Common myeloid progenitor, CD34-positive (primary cell): ENCODE measurements at regions not wholly inside any gene's neighbourhood (a gene's known extent, or its start where the extent isn't known, plus 50 kb on each side); places are given as distances from the start of the nearest gene placed in this dataset.

Source experiments
- CTCF ChIA-PET: fragments of 350-600 bp; sonication (Branson Sonifier 250); formaldehyde crosslinking; loops from one replicate; lab custom pipeline; 2021; ENCODE audit warnings: antibody characterized with exemption; lab: Charles Lee
- POLR2A ChIA-PET: fragments of 350-600 bp; sonication (Branson Sonifier 250); formaldehyde crosslinking; loops from one replicate; lab custom pipeline; 2021; ENCODE audit warnings: antibody characterized with exemption; lab: Charles Lee
- DNase-seq, 3 donors: peaks; one replicate each; pipeline versions ENCODE4 v3.0.0 to v3.0.0-alpha.2; 2013
- H3K27ac ChIP-seq, 2 experiments: 1 replicate in 1 of 2; 2 replicates in 1 of 2; pipeline ENCODE4 v1.7.0; 2013; ENCODE audit warnings: inconsistent platforms in 2 of 2, low read length in 2 of 2, mild to moderate bottlenecking in 2 of 2, low read depth in 1 of 2, moderate library complexity in 1 of 2; ENCODE audit not compliant: severe bottlenecking in 2 of 2, insufficient read depth in 1 of 2, poor library complexity in 1 of 2
- H3K27me3 ChIP-seq, 5 experiments: replicated peaks in 2 of 5; 1 replicate in 3 of 5; 2 replicates in 2 of 5; pipeline versions ENCODE4 v1.6.1 to v1.7.0; 2013; ENCODE audit warnings: low read length in 4 of 5, mild to moderate bottlenecking in 2 of 5, moderate library complexity in 2 of 5, inconsistent platforms in 1 of 5; ENCODE audit not compliant: insufficient read depth in 5 of 5, control insufficient read depth in 4 of 5
- H3K36me3 ChIP-seq, 4 experiments: 1 replicate in 2 of 4; 2 replicates in 2 of 4; pipeline versions ENCODE4 v1.6.1 to v1.7.0; 2013; ENCODE audit warnings: low read length in 3 of 4, control low read depth in 1 of 4, mild to moderate bottlenecking in 1 of 4; ENCODE audit not compliant: control insufficient read depth in 4 of 4, insufficient read depth in 4 of 4
- H3K4me1 ChIP-seq, 4 experiments: 1 replicate in 3 of 4; 2 replicates in 1 of 4; pipeline versions ENCODE4 v1.6.1 to v1.7.1; 2013; ENCODE audit warnings: low read length in 3 of 4, mild to moderate bottlenecking in 3 of 4, control low read depth in 1 of 4, inconsistent platforms in 1 of 4, moderate library complexity in 1 of 4; ENCODE audit not compliant: control insufficient read depth in 4 of 4, insufficient read depth in 4 of 4; ENCODE audit errors: control extremely low read depth in 1 of 4
- H3K4me3 ChIP-seq, 7 experiments: 1 replicate in 4 of 7; 2 replicates in 3 of 7; pipeline versions ENCODE4 v1.5.1 to v1.7.0; 2013; ENCODE audit warnings: mild to moderate bottlenecking in 7 of 7, low read length in 6 of 7, moderate library complexity in 6 of 7, inconsistent platforms in 2 of 7, low read depth in 2 of 7, control low read depth in 1 of 7; ENCODE audit not compliant: insufficient read depth in 4 of 7, control insufficient read depth in 1 of 7; ENCODE audit errors: extremely low read depth in 1 of 7
- H3K9me3 ChIP-seq, 5 experiments: 1 replicate in 4 of 5; 2 replicates in 1 of 5; pipeline versions ENCODE4 v1.6.1 to v1.7.1; 2013; ENCODE audit warnings: low read length in 4 of 5, mild to moderate bottlenecking in 2 of 5, inconsistent platforms in 1 of 5, low read depth in 1 of 5, moderate library complexity in 1 of 5; ENCODE audit not compliant: control insufficient read depth in 4 of 5, insufficient read depth in 2 of 5; ENCODE audit errors: control extremely low read depth in 1 of 5
- WGBS: methylation state at CpG from one replicate; pipeline ENCODE4 v1.1.5; 2013; ENCODE audit not compliant: insufficient coverage; 5-methylcytosine and 5-hydroxymethylcytosine counted together

DNA sequence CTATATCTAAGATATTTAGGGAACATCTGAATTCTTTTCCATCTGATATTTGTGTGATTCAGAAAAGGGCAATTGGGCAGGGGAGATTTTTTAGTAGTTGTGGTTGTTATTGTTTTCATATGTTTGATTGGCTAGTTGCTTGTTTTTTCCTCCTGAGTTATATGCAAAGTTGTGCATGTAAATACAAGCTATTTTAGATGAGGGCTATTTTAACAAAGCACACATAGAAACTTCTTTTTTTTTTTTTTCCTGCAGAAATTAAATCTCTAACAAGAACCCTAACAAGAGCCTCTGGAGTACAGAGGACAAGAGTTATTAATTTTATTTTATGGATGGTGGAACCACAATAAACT, 559.1 kb downstream of the CETN3 start:
- ChIA-PET POLR2A (interaction anchor here (0.6 kb wide), 1 partner anchor 852 kb away, joined by 4 read pairs; no protein-coding TSS in a partner anchor), CTCF (no interaction called here)
- no peak overlapping the region for H3K4me3 ChIP-seq
- H3K27me3 ChIP-seq = no peaks in the 10 kb centered on the region
- no peak overlapping the region for H3K27ac ChIP-seq
- DNase-seq = no peak
- H3K36me3 ChIP-seq = no peaks in the 10 kb centered on the region
- no peaks in the 10 kb centered on the region for H3K4me1 ChIP-seq
- H3K9me3 ChIP-seq = no peaks in the 10 kb centered on the region

- no peaks in the 10 kb centered on the region for H3K36me3 ChIP-seq
- no peaks in the 10 kb centered on the region for H3K9me3 ChIP-seq
- no peak overlapping the region for H3K4me3 ChIP-seq
- no peaks in the 10 kb centered on the region for H3K4me1 ChIP-seq
- WGBS = 100% methylated on average over 1 of the region's 1 CpG
- CTCF ChIA-PET = no interaction called here
- POLR2A ChIA-PET = interaction anchor here (0.6 kb wide), 1 partner anchor 851 kb away, joined by 4 read pairs; no protein-coding TSS in a partner anchor
- no peak overlapping the region for H3K27ac ChIP-seq
- no peaks in the 10 kb centered on the region for H3K27me3 ChIP-seq
- no peak for DNase-seq
Observed at GRCh38 chr5:89849830-89850512, 559.6 kb downstream of the CETN3 start.

- Histone ChIP-seq H3K27me3 (no peaks in the 10 kb centered on the region), H3K27ac (no peak overlapping the region), H3K4me3 (no peak overlapping the region), H3K4me1 (no peaks in the 10 kb centered on the region), H3K36me3 (no peaks in the 10 kb centered on the region), H3K9me3 (no peaks in the 10 kb centered on the region)
- WGBS = no CpG with 5 or more reads among the region's 4 CpGs
- DNase-seq = no peak
- POLR2A ChIA-PET = no interaction called here
- CTCF ChIA-PET = no interaction called here
Observed at GRCh38 chr5:89847743-89848142, 561.8 kb downstream of the CETN3 start.

DNA sequence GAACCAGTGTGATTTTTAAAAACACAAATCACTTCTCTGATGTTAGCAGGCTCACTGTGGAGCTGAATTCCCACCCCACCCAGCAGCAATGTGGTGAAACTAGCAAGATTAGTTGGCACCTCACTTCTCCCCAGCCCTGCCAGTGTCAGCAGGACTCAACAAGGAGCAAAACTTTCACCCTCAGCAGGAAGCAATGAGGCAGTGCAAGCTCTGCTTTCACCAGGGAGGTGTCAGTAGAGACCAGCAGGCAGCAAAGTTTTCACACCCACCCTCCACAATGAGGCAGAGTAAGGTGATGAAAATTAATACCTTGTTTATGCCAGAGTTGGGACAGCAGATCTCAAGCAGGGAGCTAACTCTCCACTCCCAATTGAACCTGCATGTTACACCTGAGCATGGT, 565.0 kb downstream of the CETN3 start:
- ChIA-PET POLR2A (no interaction called here), CTCF (no interaction called here)
- H3K9me3 ChIP-seq = no peaks in the 10 kb centered on the region

GRCh38 chr5:89842531-89842930, 567.0 kb downstream of the CETN3 start:
- Histone ChIP-seq H3K4me3 (no peak overlapping the region), H3K36me3 (no peaks in the 10 kb centered on the region), H3K9me3 (no peaks in the 10 kb centered on the region), H3K4me1 (no peaks in the 10 kb centered on the region), H3K27me3 (no peaks in the 10 kb centered on the region), H3K27ac (no peak overlapping the region)
- CTCF ChIA-PET = no interaction called here
- DNase-seq = no peak
- no CpG with 5 or more reads among the region's 1 CpG for WGBS
- POLR2A ChIA-PET = no interaction called here

More for the DNA sequence above, 565.0 kb downstream of the CETN3 start:
- H3K4me3 ChIP-seq = no peak overlapping the region
- H3K4me1 ChIP-seq = no peaks in the 10 kb centered on the region
- no peaks in the 10 kb centered on the region for H3K27me3 ChIP-seq
- no peak for DNase-seq
- no peak overlapping the region for H3K27ac ChIP-seq
- no peaks in the 10 kb centered on the region for H3K36me3 ChIP-seq

GRCh38 chr5:89840906-89841305, 568.6 kb downstream of the CETN3 start:
- H3K36me3 ChIP-seq = no peaks in the 10 kb centered on the region
- ChIA-PET CTCF (no interaction called here), POLR2A (no interaction called here)
- H3K9me3 ChIP-seq = peaks cover 0 to 1% (median 0%) of the 10 kb centered on the region in 5 experiments
- no peaks in the 10 kb centered on the region for H3K4me1 ChIP-seq
- H3K27me3 ChIP-seq = no peaks in the 10 kb centered on the region
- no peak overlapping the region for H3K4me3 ChIP-seq
- DNase-seq = no peak
- no peak overlapping the region for H3K27ac ChIP-seq

DNA sequence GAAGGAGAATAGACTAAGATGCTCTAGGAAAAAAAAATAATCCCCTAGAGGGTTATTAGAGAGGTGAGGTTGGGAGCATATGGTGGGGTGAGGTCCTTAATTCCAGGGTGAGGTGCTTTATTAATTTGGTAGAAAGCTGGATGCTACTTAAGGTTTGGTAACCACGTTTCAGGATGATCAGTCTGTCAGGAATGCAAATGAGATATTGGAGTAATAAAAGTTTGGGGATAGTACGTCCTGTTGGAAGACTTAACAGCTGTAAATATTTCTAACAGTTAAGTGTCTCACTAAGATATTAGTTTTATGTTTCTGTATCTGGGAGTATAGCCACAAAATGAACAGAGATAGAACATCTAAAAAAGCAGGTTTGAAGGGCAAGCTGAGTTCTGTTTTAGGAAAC, 578.9 kb downstream of the CETN3 start:
- ChIA-PET CTCF (no interaction called here), POLR2A (no interaction called here)
- H3K4me3 ChIP-seq = no peak overlapping the region
- no CpG with 5 or more reads among the region's 2 CpGs for WGBS
- peaks cover 0 to 1% (median 0%) of the 10 kb centered on the region in 5 experiments for H3K9me3 ChIP-seq
- H3K4me1 ChIP-seq = no peaks in the 10 kb centered on the region
- H3K36me3 ChIP-seq = no peaks in the 10 kb centered on the region
- DNase-seq = no peak
- no peaks in the 10 kb centered on the region for H3K27me3 ChIP-seq
- no peak overlapping the region for H3K27ac ChIP-seq
